Fibroblast of peridontal ligament (primary cell): ENCODE measurements at regions not wholly inside any gene's neighbourhood (a gene's known extent, or its start where the extent isn't known, plus 50 kb on each side); places are given as distances from the start of the nearest gene placed in this dataset.
A peak's percentile ranks its signal among the peaks of the same experiment; 100 is the strongest.
"Not testable (repeated sequence)": the region's sequence is repeated elsewhere in the genome, so short reads cannot be mapped to it uniquely, and the experiment has no call there.

ENCODE experiments used
- DNase-seq: peaks from one replicate; pipeline ENCODE4 v3.0.0-alpha.2; 2010; ENCODE audit errors: extremely low read depth

DNA sequence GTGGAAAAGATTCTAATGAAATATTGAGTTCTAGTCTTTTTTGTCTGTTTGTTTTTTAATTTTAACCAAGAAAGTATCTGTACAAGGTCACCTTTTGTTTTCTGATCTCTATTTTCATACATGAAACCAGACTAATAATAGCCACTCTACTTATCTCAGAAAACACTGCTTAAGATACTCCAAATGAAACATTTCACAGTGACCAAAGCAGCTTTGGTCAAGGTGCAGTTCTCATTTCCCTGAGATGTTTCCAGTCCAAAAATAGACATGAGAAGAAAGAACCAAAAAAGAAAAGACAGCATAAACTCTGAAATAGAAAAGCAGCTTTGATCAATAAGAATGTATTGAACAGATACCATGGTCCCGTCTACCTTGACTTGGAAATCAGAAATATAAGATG is 782.8 kb downstream of the RAB28 start:
- no peak for DNase-seq

DNA sequence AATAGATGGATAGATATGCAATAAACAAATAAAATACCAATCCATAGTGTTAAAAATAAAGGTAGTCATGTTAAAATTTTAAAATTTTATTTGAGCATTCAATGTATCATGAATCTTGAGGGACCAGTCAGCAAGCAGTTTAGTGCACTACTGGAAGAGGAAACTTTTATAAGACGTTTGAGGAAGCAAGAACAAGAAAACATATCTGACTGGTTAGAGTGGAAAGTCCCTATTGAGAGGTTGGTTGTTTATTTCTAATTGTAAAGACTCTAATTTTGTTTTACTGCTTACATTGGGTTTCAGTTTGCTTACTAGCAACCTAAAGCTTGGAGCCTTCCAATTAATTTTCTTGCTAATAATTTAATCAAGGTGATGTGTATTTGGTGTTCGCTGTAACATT is 786.2 kb downstream of the RAB28 start:
- DNase-seq, result no peak

DNA sequence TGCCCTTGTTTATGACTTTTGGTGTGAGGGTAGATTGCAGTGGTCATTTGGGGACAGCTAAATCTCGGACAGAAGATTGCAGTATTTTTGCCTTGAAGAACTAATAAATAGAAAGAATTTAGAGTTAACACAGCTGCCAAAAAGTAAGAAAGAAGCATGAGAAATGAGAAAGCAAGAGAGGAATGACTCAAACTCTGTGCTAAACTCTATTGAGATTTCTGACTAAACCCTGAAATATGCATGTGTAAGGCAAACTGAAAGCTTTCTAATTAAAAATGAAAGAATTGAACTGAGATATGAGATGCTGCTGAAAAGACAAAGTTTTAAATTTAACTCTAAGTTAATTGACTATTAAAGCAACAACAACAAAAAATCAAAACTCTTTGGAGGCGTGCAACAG is 791.3 kb downstream of the RAB28 start:
- DNase-seq, result peak; percentile 14

DNA sequence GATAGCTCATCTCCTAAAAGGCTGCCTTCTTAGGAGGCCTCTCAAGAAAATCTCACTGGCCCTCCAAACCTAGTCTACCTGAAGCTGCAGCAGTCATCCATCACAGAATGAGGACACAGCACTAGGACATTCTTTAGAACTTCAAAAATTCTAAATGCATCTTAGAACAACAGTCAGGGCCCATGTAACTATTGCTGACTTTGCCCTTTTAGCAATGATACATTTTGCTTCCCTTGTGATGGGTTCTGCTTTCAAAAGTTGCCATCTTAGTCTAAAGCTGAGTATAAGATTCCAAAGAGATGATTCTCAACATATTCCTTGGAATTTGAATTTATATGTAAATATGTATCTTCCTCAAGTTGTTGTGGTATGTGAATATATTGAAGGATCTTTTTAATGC is 793.0 kb downstream of the RAB28 start:
- no peak for DNase-seq

DNA sequence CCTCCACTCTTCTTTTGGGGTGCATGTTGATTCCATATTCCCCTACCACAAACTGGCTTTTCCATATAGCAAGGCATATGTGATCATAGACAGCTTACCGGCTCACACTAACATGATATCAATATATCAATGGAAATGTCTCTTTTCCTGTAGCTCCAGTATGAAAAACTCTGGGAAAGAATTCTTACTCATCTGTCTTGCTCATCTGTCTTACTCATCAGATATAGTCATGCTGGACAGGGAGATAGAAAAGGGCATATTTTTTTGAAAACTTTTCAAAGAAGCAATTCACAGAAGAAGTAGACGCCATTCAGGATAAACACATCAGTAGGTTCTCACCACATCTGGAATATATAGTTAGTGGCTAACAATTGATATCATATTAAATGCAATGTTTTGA is 794.7 kb downstream of the RAB28 start:
- DNase-seq, result no peak

DNA sequence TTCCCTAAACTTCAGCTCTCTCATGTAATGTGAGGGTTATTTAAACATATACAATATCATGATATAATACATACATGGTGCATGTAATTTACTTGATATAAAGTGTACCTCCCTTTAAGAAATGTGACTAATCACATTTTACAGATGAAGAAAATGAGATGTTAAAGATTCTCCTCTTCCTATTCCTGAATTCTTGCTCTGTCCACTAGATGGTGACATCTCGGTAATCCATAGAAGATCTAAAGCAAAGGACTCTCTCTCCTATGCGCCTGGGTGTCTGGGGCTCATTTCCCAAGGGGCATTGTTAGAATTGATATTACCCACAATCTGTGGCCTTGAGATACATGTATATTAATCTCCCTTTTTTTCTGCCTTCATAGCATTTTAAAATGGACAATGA is 804.9 kb downstream of the RAB28 start:
- DNase-seq, result no peak

DNA sequence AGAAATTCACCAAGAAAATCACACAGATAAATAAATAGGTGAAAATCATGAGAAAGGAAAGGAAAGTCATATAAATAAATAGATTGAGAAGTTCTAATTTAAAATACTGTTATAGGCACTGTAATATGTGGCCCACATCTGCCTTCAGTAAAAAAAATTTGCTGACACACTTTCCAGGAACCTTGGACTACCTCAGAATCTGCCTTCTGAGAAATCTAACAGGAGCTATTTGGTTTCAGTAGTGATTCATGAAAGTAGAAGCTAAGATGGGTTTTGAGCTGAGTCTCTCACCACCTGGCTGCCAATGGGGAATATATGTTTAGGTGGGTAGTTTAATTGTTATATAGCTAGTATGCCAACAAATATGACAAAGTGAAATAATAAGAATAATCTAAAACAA is 810.0 kb downstream of the RAB28 start:
- no peak for DNase-seq

DNA sequence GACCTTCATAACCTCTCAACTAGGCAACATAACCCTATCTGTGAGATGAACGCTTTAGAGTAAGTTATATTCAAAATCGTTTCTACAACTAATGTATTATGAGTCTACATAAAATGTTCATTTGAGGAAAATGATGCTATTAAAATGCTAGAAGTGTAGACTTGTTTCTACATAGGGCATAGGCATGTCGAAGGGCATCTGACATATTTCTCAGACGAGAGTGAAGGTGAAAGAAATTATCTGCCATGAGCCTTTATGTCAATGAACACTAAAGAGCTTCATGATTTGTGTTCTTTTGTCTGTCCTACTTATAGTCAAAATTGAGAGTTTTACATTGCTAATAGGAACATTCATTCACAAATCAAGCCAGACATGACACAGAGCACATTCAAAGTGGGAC is 811.8 kb downstream of the RAB28 start:
- no peak for DNase-seq

DNA sequence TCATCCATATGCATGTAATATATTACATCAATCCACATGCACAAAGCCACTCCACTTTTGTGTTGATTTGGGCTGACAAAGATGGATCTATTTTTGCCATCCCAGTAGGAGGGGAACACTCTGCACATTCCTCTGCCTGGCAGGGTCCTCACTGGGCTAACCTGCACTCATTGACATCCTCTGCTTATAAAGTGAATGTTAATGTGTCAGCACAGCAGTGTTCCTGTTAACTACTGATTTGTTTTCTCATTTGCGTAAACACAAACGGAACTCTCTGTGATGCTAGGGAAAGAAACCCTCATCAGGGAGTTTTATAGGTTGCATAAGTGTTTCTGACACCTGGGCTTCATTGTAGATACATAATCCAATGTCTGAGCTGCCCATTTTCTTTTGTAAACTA is 826.0 kb downstream of the RAB28 start:
- no peak for DNase-seq

DNA sequence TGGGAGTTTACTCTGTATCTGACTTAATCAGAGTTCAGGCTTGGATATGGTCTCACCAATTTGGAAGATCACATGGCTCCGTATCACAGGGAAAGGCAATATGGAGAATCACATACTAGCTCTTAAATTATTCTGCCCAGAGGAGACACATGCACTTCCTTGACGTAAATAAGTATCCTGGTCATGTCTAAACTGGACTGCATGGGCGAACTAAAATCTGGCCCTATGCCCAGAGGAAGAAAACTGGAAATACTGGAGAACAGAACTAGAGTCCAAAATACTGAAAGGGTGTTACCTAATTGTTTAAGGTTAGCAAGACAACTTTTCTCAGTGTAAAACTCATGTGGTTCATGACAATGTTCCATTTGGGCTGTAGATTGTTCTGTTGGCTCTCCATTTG is 832.3 kb downstream of the RAB28 start:
- DNase-seq, result no peak

DNA sequence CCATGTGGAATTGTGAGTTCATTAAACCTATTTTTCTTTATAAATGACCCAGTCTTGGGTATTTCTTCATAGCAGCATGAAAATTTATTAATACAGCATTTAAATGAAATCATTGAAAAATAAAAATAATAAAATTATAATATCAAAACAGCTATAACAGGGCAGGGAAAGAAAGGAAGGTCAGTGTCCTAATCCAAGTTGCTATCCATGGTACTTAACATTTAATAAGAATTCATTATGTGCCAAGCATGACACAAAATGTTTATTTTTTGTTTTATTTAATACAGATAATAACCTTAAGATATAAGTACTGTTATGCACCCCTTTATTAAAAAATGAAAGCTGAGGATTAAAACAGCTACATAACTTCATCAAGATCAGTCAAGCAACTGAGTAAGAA is 838.4 kb downstream of the RAB28 start:
- DNase-seq, result no peak

DNA sequence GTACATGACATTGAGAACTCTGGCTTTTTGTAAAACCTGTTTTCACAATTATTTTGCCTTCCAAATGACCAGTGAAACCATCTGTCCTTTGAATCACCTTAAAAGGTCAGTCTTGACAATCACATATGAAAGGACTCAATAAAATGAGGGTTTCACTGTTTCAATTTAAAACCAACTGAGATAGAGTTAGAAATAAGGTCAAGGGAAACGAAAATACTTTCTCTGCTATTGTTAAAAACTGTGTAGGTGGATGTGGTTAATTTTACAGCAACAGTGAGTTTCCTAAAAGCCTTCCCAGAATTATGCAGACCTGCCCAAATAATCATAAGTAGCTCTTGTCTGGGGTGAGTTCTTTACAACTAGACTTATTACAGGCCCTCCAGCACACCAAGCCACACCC is 839.9 kb downstream of the RAB28 start:
- DNase-seq, result no peak

DNA sequence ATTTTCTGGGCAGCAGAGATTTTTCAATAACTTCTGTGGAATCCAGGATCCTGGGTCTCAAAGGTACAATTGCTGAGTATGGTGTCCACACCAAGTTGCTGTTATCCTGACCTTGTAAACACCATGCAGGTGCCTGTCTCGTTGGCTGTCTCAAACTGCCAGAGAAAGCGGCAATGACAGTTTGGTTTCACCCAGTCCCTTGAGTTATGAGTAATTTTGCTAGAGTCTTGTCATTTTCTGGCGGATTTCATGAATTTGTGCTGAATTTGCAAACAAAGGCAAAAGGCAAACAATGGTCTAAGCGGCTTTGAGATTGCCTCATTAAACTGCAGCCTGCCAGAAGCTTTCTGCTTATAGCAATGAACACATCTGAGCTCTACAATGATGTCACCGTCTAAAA is 847.9 kb downstream of the RAB28 start:
- no peak for DNase-seq

DNA sequence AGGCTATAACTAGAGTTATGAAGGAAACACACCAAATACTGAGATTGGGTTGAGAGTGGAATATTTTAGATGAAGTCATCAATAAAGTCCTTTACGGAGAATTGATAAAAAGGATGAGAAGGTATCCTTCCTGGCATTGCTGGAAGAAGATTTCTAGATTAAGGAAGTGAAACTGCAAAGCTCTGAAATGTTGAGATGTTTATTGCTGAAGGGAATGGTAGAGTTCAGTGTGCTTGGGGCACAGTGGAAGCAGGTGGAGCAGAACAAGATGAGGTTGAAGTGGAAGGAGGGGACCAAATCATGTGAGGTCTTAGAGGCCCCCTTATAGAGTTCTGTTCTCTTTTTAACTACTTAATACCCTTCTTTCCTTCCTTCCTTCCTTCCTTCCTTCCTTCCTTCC is 848.5 kb downstream of the RAB28 start:
- DNase-seq, result no peak

DNA sequence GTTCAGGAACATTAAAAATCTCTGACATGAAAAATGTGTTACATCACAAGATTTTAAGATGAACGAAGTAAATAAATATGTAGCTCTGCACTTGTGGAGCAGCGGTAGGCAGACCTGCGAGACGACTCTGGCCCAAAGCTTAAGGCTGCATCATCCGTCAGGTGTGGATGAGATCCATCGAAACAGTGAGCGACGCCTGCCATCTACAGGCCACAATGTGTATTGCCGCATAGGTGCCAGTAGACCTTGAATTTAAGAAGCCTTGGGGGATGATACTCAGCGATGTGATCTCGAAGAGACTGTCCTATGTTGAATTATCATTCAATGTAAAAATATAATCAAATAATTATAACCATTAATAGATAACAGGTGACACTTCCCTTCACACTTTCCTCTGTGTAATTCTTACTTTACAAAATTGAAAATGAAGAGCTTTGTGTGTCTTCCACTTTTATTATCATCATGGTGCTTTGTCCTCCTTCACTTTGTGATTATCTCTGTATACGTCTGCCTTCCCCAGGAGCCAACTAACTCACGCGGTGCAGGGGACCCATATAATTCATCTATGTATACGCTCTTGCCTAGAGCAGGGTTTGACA is 851.0 kb downstream of the RAB28 start:
- peak; percentile 55 for DNase-seq

DNA sequence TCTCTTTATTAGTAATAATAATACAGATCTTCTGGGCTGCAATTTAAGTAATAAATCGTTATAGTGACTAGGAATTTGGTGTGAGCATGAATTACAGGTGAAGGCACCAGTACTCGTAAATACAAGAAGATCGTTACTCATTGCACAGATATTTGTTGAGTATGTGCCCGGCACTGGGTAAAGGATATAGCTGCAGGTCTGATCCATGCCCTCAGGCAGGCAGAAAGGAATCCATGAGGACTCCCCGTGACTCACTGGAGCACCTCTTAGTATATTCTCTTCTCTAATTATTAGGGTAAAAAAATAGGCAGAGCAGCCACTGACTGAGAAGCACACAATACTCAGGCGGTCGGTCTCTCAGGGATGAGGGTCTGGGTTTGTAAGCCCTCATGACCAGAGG is 868.3 kb downstream of the RAB28 start:
- DNase-seq, result no peak

DNA sequence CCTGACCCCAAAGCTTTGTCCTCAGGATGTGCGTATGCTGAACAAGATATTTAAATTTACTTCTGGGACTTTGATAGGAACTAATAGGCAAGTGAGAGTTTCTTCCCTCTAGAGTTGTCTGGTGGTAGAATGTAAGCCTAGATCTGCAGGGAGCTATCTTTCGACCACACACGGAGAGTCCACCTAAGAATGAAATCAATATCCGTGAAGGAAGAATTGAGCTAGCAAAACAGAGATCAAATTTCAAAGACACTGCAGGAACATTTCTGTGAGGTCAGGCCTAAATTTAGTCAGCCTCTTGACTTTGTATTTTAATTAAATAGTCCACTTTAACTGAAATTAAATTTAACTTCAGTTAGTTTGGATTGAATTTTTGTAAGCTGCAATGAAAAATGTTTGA is 871.3 kb downstream of the RAB28 start:
- no peak for DNase-seq

DNA sequence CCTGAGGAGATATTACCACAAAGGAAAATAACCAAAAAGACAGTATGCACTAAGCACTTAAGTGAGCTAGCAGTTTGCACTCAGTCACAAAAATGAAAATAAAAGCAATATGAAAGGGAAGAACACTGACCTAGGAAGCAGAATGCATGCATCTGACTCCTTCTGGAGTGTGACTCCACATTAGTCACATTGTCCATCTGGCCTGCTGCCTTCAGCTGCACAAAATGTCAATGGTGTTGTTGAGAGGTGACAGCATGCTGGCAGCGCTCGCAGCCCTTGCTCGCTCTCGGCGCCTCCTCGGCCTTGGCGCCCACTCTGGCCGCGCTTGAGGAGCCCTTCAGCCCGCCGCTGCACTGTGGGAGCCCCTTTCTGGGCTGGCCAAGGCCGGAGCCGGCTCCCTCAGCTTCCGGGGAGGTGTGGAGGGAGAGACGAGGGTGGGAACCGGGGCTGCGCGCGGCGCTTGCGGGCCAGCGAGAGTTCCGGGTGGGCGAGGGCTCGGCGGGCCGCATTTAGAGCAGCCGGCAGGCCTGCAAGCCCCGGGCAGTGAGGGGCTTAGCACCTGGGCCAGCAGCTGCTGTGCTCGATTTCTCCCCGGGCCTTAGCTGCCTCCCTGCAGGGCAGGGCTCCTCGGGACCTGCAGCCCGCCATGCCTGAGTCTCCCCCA is 874.8 kb downstream of the RAB28 start:
- DNase-seq, result not testable (repeated sequence)

DNA sequence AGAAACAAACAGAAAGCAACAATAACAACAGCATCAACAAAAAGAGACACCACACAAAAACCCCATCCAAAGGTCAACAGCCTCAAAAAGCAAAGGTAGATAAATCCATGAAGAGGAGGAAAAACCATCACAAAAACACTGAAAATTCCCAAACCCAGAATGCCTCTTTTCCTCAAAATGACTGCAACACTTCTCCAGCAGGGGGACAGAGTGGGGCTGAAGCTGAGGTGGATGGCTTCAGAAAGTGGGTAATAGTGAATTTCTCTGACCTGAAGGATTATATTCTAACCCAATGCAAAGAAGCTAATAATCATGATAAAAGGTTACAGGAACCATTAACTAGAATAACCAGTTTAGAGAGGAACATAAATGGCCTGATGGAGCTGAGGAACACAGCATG is 888.2 kb downstream of the RAB28 start:
- no peak for DNase-seq

DNA sequence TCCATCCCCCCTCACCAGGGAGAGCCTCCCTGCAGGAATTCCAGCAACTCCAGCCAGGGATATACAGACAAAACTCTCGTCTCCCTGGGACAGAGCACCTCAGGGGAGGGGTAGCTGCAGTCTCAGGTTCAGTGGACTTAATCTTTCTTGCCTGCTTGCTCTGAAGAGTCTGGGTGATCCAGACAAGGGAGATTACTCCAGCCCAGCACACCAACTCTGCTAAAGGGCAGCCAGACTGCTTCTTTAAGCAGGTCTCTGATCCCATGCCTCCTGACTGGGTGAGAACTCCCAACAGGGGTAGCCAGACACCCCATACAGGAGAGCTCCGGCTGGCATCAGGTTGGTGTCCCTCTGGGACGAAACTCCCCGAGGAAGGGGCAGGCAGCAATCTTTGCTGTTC is 888.7 kb downstream of the RAB28 start:
- no peak for DNase-seq

DNA sequence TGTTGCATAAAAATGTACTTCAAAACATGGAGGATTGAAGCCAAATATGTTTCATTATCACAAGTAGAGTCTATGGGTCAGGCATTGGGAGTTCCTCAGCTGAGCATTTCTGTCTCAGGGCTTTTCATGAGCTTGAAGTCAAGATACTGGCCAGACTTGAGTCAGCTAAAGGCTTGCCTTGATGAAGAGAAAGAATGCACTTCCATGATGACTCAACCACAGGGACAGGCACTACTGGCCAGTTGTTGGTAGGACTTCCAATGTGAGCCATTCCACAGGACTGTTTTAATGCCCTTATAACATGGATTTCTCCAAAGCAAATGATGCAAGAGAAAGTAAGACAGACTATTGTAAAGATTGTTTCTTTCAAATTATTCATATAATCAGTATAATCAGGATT is 895.6 kb downstream of the RAB28 start:
- DNase-seq, result peak; percentile 12

DNA sequence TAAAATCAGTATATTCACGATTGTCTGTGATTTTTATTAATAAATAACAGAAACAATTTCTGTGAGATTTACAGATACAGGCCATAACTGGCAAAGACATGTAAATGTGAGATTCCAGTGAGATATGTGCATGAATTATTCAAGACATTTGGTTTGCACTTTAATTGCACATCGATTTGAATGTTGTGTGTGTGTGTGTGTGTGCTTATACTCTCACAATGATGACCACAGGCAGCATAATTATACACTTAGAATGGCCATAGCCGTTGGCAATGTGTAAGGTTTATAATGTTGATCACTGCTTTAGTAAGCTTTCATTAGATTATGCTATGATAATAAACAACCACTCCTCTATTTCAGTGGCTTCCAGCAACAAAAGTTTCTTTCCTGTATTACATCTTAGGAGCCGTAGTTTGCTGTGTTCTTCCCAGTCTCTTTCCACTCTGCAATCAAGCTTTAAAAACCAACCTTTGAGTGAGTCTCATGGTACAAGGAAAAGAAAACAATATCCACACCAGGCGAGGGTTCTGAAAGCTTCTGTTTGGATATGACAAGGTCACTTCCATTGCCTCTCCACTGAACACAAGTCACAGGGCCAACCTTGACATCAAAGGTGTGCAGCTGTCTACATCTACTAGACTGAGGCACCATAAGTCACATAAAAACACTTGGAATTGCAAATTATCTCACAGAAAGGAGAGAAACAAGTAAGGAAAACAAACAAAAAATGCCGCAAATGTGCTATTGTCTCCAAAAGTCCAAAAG is 897.7 kb downstream of the RAB28 start:
- no peak for DNase-seq

DNA sequence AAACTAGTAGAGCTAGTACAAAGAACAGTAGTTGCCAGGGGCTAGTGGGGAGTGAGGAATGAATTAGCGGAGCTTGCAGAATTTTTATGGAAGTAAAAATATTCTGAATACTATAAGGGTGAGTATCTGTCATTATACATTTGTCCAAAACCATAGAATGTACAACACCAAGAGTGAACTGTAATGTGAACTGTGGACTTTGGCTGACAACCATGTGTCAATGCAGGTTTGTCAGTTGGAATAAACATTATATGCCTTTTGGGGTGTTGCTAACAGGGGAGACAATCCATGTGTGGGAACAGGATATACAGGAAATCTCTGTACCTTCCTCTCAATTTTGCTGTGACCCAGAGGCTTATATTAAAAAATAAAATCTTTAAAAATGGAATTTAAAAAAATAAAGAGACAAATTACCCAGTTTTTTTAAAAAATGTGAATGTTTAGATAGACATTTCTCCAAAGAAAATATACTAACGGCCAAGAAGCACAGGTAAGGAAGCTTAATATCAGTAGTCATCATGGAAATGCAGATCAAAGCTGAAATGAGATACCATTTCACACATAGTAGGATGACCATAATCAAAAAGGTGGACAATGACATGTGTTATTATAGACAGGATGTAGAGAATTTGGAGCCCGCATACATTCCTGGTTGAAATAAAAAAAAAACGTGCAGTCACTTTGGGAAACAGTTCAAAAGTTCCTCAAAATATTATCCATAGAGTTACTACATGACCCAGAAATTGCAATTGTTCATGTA is 899.8 kb downstream of the RAB28 start:
- DNase-seq, result no peak
